ENCODE measurements at regions not wholly inside any gene's neighbourhood (a gene's known extent, or its start where the extent isn't known, plus 50 kb on each side); places are given as distances from the start of the nearest gene placed in this dataset.

- no peak for TF ChIP-seq POLR2A (IDR thresholded peaks at IDR 0.05; ENCODE audit: low read depth, low read length)
- no peak for TF ChIP-seq POLR2AphosphoS5 (IDR thresholded peaks at IDR 0.05; ENCODE audit: low read depth, low read length)
Observed at GRCh38 chr18:77897606-77898005, 648.0 kb downstream of the GALR1 start.

Data from GM12892 (cell line).